ENCODE measurements at regions not wholly inside any gene's neighbourhood (a gene's known extent, or its start where the extent isn't known, plus 50 kb on each side); places are given as distances from the start of the nearest gene placed in this dataset.
"Not testable (repeated sequence)": the region's sequence is repeated elsewhere in the genome, so short reads cannot be mapped to it uniquely, and the experiment has no call there.

DNA sequence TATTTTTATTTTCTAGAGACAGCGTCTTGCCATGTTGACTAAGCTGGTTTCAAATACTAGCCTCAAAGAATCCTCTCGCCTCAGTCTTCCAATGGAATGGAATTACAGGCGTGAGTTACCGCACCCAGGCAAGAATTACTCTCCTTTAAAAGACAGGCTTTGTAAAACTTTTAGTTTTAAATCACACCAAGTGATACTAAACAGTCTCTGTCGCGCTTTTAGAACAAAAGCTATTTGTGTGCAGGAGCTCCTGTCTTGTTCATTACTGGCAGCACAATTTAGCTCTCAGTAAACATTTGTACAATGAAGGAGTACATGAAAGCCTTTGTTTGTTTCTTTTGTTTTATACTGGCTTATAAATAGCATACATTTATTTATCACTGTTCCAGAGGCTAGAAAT is 1719.2 kb upstream of the PIK3C3 start:
- ATAC-seq (ENCODE audit: poor library complexity) (no peak), DNase-seq (no peak)
- intact Hi-C loops (cut with DNase I) = no loop called here

DNA sequence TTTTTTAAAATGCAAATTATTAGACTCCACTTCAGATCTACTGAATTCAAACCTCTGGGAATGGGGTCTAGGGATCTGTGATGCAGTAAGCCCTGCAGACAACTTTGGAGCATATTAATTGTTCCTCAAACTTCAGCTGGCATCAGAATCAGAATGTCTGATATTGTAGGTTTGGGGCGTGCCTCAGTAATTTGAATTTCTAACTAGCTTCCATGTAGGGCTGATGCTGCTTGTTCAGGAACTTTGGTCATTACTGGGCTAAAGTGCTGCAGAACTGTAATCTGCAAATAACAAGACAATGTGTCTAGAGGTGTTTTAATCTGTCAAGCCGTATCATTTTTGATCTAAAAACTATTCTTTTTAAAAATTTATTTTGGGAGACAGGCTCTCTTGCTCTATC is 1719.7 kb upstream of the PIK3C3 start:
- intact Hi-C loops (cut with DNase I) = no loop called here
- DNase-seq (no peak), ATAC-seq (ENCODE audit: poor library complexity) (no peak)

DNA sequence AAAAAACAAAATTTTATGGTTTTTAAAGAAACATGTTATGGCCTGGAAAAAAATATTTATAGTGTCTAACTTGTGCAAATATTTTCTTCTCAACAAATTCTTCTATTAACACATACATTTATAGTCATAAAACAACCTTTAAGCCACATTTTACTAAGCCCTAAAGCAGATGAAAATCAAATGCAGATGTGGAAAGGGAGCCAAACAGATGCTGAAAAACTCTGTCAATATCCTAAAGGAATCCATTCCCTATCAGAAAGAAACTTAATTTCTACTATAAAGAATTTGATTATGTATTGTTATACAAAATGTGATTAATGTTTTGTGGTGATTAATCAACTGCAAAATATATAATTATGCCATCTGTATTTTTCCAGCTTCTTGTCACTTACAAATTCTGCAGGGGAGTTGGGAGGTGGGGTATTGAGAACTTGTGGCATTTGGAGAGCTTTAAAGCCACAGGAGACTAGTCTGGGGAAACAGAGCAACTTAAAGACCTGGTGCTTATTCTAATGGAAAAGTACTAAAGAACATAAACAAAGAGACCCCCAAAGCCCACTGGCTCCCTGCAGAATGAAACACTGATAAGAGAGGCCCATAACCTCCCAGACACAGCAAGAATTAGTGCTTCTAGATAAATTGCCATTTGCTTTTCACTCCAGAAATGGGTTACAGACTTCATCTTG is 1721.0 kb upstream of the PIK3C3 start:
- intact Hi-C loops (cut with DNase I) = no loop called here
- DNase-seq (no peak), ATAC-seq (ENCODE audit: poor library complexity) (no peak)

DNA sequence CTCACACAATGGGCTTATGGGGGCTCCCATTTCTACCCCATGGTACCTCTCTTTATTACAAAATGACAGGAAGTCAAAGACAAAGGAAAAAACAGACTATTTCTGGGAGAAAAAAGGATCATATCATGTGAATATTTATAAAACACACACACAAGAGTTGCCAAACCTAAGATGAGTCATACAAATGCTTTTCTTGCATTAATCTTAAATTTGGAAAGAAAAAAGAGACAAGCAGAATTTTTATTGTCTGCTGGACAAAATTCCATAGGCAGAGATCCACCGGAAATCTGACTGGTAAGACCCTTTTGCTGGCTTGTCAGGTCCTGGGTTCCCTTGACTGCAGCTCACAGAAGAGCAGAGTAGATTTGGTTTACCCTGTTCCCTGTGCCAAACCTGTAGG is 1732.3 kb upstream of the PIK3C3 start:
- intact Hi-C loops (cut with DNase I) = no loop called here
- ATAC-seq (ENCODE audit: poor library complexity) (no peak), DNase-seq (no peak)

DNA sequence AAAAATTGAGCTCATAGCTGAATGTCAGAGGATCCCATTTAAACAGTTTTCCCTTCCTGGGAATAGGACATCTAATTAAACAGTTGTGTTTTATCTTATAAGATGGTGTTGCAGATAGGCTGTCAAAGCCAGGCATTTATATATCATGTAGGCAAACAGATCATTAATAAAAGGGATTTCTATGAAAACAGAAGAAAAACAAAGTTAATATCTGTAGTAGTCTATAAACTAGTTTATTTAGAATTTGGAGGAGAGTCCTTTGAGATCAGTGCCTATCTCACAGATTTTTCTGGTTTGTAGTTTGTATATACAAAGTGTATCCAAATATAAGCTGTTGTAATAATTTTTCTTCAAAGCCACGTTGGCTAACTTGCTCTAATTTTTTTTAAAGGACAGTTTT is 1738.2 kb upstream of the PIK3C3 start:
- intact Hi-C loops (cut with DNase I) = no loop called here
- ATAC-seq (ENCODE audit: poor library complexity) (no peak), DNase-seq (no peak)

DNA sequence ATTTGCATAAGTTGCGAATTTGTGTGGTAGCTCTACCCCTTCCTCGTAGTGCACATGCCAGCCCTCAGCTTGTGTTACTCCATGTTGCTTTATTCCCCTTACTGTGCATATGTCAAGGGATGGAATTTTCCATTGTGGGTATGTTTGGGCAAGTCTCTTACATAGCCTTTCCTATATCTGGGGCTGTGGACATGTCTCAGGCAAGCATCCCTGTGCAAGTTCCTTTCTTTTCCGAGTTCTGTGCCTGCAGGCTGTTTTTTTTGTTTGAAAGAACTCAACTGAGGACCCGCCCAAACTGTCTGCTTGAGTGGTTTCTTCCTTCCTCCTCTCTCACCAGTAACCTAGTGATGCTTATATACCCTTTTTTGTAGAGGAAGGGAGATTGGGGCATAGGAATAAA is 1739.1 kb upstream of the PIK3C3 start:
- no peak for ATAC-seq (ENCODE audit: poor library complexity)
- DNase-seq = no peak
- intact Hi-C loops (cut with DNase I) = no loop called here

DNA sequence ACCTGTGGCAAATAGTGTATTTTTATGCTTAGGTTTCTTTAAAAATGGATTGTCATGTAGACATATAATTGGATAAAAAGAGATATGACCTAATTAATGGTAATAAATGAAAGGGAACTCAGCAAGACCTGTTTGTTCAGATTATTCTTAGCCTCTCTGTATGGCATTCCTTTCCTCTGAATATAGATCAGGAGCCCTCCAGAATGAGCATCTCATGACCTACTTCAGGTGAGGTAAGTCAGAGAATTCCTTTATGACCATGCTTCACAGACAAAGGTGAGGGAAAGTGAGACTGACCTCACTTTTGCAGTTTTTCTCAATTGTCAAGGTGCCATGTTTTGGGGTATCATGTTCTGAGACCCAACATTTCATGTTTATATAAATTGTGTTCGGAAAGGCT is 1744.3 kb upstream of the PIK3C3 start:
- no peak for ATAC-seq (ENCODE audit: poor library complexity)
- intact Hi-C loops (cut with DNase I) = no loop called here
- DNase-seq = no peak

DNA sequence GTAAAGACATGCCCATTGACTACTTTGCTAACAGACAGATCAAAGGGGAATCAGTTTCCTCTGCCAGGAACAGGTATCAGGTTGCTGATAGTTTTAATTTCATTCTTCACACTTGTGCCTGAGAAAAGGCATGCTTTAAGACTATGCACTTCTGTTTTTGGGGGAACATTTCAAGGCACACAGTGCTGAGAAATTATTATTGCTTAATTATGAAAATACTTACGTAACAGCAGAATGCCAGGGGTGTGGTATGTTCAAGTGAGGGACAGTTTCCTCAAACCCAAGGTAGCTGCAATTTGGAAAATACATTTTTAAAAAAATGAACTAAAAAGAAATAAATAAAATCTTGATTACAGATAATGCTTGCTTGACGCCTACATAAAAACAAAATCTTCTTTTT is 1746.1 kb upstream of the PIK3C3 start:
- intact Hi-C loops (cut with DNase I) = no loop called here
- ATAC-seq (ENCODE audit: poor library complexity) (no peak), DNase-seq (no peak)

DNA sequence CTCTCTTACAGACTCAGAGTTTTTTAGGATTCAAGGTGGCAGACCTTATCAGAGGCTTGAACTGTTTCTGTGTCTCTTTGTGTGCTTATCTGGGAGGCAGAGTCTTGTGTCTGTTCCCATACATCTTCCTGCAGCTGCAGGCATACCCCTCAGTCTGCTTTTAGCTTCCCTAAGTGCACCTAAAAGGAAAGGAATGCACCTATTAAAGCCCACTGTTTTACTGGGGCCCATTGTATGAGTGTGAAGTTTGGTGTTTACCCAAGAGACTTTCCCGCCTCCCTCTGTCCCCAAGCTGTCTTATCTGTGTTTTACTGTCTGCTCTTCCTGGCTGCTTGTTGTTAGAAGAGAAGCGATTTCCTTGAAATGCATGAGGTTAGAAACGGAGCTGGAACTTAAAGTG is 1757.3 kb upstream of the PIK3C3 start:
- ATAC-seq (ENCODE audit: poor library complexity) = no peak

DNA sequence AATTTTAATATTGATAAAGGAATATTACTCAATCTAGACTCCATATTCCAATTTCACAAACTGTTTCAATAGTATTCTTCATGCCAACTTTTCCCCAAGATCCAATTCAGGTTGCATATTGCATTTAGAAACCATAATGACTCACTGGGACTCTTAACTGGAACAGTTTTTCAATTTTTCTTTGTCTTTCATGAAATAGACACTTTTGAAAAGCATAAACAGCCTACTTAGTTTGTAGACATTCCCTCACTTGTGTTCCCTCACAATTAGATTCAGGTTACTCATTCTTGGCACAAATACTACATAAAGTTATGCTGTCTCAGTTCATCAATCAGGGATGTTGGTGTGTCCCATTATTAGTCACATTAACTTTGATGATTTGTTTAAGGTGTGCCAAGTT is 1768.4 kb upstream of the PIK3C3 start:
- ATAC-seq (ENCODE audit: poor library complexity) = no peak
- intact Hi-C loops (cut with DNase I) = no loop called here
- no peak for DNase-seq

More for the DNA sequence above, 1757.3 kb upstream of the PIK3C3 start:
- no peak for DNase-seq
- intact Hi-C loops (cut with DNase I) = no loop called here

DNA sequence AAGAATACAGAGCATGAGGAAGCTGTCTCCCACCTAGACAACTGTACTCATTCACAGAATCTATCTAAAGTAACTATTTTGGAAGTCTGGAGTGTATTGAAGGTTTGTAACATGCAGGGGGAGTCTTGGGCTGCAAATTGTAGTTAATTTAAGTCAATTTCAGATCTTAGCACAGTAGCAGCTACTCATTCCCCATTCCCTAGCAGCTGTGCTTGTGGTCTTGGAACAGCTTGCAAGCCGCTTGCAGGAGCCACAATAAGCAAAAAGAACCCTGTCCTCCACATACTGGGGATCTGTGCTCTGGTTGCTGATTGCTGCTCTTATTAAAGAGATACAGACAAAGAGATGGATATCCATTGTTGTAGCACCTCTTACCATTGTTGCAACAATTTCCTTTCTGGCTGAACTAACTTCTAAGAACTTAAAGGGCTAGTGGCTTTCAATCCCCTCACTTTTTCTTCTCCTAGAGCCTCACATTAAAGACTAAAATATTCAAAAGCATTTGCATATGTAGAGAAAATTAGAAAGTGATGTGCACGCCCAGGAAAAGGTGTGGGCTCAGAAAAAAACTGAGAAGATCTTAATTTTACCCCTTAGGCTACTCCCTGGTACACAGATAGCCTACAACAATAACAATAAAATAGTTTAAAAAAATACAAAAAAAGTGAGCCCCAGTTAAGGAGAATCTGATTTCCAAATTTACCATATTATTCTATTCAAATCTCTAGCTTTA is 1775.1 kb upstream of the PIK3C3 start:
- ATAC-seq (ENCODE audit: poor library complexity) (no peak), DNase-seq (no peak)
- intact Hi-C loops (cut with DNase I) = no loop called here

DNA sequence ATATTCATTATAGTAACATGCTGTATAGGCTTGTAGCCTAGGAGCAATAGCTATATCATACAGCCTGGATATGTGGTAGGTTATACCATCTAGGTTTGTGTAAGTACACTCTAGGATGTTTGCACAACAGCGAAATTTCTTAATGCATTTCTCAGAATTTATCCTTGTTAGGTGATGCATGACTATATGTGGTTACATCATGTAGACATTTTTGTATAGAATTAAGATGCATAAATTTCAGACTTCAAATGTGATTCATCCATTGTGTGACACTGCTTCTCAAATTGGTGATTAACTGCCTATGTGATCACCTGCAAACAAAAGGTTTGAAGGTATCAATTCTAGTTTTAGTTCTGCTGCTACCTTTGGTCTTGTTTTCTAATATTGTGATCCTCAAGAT is 1787.0 kb upstream of the PIK3C3 start:
- ATAC-seq (ENCODE audit: poor library complexity) (no peak), DNase-seq (no peak)
- intact Hi-C loops (cut with DNase I) = no loop called here

DNA sequence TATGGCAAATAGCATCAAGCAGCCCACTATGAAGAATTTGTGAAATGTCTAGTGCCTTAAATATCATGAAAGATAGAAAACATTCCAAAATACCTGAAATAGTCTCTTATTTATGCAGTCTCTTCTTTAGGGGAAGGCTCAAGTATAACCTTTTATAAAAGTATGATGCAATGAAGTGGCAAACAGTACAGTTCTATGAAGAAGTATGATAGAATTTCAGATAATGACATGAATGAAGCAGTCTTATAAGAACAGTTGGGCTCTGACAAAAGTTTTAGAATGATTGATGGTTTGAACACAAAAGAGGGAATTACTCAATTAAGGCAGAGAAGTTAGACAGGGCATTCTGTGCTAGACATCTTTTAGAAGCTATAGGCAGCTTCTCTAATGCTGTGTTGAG is 1791.8 kb upstream of the PIK3C3 start:
- DNase-seq (no peak), ATAC-seq (ENCODE audit: poor library complexity) (no peak)
- intact Hi-C loops (cut with DNase I) = no loop called here

DNA sequence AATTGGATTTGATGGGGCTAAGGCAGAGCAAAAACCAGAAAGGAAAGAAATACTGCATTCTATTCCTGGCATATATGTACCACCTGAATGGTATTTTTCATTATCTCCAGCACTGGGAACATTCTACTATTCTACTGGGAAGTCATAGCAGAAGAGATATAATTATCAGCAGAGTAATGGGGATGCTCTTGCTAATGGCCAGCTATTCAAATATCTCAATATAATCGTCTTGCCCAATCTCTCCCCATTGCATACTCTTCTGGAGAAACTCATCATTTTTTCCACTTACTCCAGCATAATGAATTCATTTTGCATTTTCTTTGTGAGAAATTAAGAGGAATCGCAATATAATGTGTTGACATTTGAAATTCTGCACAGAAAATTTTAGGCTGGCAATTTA is 1794.7 kb upstream of the PIK3C3 start:
- ATAC-seq (ENCODE audit: poor library complexity) (no peak), DNase-seq (no peak)
- intact Hi-C loops (cut with DNase I) = no loop called here

DNA sequence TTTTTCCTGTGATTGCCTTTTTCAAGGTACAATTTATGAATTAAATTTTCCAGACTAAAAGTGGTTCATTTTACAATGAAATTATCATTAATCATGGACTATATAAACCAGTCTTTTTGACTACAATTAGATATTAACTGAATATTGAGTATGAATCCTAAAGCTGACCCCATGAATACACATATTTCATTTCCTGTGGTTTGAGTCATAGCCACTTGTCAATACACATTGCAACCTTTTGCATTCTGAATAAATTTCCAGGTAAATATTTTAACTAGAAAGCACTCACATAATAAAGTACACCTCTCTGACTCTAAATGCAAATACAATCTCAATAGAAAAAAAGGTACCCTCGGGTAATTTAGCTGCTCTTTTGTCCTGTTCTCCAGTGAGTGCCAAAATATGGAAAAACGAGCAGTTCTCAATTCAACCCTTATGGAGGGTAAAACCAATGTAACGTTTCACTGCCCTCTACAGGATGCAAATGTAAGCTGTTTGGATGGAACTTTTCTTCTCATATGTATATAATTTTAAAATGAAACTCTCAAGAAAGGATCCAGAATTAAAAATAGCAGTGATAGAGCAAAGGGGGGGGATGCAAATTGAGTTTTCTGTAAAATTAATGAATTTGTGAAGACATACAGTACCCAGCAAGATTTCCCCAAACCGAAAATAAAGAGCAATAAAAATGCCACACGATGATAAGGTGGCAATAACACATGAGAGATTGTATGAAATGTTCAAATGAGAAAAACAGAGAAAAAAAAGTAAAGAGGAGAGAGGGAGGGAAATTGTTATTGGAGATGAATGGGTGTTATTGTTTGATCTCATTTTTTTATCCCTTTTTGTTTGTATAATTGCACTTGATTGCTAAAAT is 1795.7 kb upstream of the PIK3C3 start:
- ATAC-seq (ENCODE audit: poor library complexity) (no peak), DNase-seq (no peak)
- intact Hi-C loops (cut with DNase I) = no loop called here

DNA sequence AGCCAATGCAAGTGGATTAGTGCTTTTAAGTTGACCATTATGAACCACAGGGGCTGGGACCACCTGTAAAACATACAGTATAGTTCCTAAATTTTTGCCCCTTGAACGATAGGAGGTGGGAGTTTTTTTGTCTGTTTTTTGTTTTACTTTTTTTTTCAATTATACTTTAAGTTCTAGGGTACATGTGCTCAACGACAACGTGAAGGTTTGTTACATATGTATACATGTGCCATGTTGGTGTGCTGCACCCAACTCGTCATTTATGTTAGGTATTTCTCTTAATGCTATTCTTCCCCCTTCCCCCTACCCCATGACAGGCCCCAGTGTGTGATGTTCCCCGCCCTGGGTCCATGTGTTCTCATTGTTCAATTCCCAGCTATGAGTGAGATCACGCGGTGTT is 1797.9 kb upstream of the PIK3C3 start:
- no peak for ATAC-seq (ENCODE audit: poor library complexity)
- no peak for DNase-seq
- intact Hi-C loops (cut with DNase I) = no loop called here

DNA sequence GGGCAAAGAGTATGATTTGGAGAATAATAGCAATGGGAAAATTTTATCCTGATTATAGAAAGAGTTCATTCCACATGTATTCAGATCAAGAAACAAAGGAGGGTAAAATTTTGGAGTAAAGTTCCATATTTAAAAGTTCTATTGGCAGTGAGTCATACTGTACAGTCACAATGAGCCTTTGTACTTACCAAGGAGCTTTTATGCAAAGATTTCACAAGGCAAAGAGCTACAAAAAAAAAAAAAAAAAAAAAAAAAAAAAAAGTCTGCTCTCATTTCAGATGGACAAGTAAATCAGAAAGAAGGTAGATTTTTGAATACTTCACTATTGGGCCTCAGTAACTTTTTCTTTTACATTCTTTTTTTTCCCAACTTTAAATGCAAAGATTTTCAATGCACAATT is 1802.2 kb upstream of the PIK3C3 start:
- ATAC-seq (ENCODE audit: poor library complexity) (no peak), DNase-seq (no peak)
- intact Hi-C loops (cut with DNase I) = no loop called here

DNA sequence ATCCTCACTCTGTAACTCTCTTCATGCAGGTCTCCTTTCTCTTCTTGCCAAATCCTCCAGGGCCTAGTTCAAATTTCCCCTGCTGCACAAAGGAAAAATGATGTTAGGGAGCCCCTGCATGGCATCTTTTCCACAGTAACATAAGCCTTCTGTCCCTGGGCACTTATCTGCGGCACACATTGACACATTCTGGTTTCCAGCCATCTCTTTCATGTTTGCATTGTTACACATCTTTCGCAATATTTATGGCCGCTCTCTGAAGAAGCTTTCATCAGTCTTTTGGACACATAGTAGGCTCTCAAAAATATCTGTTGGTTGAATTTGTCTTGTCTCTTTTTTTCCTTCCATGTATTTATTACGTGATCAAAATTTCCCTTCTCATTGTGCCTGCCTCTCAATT is 1806.1 kb upstream of the PIK3C3 start:
- ATAC-seq (ENCODE audit: poor library complexity) = no peak
- intact Hi-C loops (cut with DNase I) = no loop called here
- no peak for DNase-seq

DNA sequence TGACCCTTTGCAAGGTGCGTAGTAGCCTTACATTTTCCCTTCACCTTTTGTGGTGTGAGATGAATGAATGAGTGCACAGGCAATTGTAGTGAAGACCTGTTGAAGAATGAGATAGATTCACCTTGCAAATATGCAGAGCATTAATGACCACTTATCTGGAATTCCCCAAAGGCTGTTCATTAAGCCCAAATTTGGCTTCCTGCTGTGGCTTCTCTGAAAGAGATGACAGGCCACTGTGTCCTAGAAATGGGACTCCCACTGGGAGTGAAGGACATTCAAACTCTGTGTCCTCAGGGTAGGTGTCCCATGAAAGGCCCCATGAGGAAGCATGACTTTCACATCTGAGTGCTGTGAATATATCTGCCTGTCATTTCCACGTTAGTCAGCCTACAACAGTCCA is 1821.8 kb upstream of the PIK3C3 start:
- intact Hi-C loops (cut with DNase I) = no loop called here
- DNase-seq = no peak
- no peak for ATAC-seq (ENCODE audit: poor library complexity)

DNA sequence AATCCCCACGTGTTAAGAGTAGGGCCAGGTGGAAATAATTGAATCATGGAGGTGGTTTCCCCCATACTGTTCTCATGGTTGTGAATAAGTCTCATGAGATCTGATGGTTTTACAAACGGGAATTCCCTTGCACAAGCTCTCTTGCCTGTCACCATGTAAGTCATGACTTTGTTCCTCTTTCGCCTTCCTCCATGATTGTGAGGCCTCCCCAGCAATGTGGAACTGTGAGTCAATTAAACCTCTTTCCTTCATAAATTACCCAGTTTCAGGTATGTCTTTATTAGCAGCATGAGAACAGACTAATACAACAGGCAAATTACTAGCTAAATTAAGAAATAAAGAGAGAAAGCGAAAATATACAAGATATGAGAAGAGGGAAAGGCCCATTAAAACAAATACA is 1822.6 kb upstream of the PIK3C3 start:
- intact Hi-C loops (cut with DNase I); ATAC-seq (ENCODE audit: poor library complexity); DNase-seq: not testable (repeated sequence)

All from Right ventricle myocardium superior (tissue), 1 donor.